CD14-positive monocyte (primary cell): ENCODE measurements at regions not wholly inside any gene's neighbourhood (a gene's known extent, or its start where the extent isn't known, plus 50 kb on each side); places are given as distances from the start of the nearest gene placed in this dataset.

Source experiments
- DNase-seq, 3 donors: peaks; one replicate each; pipeline ENCODE4 v3.0.0-alpha.2; 2011 to 2022
- H2AFZ ChIP-seq: 2 replicates; pipeline ENCODE4 v1.6.0; 2012; ENCODE audit warnings: mild to moderate bottlenecking, low read depth, low read length, inconsistent platforms; ENCODE audit not compliant: insufficient read depth, poor library complexity, severe bottlenecking
- H3K27ac ChIP-seq, 2 donors: 1 replicate in 1 of 2; 2 replicates in 1 of 2; pipeline ENCODE4 v1.5.1; 2012 to 2013; ENCODE audit warnings: low read length in 2 of 2, control low read depth in 1 of 2, inconsistent platforms in 1 of 2, low read depth in 1 of 2, mild to moderate bottlenecking in 1 of 2
- H3K27me3 ChIP-seq, 2 donors: one replicate each; pipeline versions ENCODE4 v1.6.0 to v1.6.1; 2011 to 2013; ENCODE audit warnings: low read length in 2 of 2; ENCODE audit not compliant: control insufficient read depth in 2 of 2, insufficient read depth in 2 of 2
- H3K36me3 ChIP-seq, 2 donors: replicated peaks in 1 of 2; 1 replicate in 1 of 2; 2 replicates in 1 of 2; pipeline versions ENCODE4 v1.5.1 to v1.6.1; 2012 to 2013; ENCODE audit warnings: low read length in 2 of 2, control low read depth in 1 of 2, inconsistent platforms in 1 of 2, mild to moderate bottlenecking in 1 of 2; ENCODE audit not compliant: insufficient read depth in 2 of 2, control insufficient read depth in 1 of 2
- H3K4me1 ChIP-seq, 2 donors: 1 replicate in 1 of 2; 2 replicates in 1 of 2; pipeline versions ENCODE4 v1.5.1 to v1.6.1; 2012 to 2013; ENCODE audit warnings: low read length in 2 of 2, control low read depth in 1 of 2, inconsistent platforms in 1 of 2, mild to moderate bottlenecking in 1 of 2, moderate library complexity in 1 of 2; ENCODE audit not compliant: insufficient read depth in 2 of 2, control insufficient read depth in 1 of 2
- H3K4me2 ChIP-seq: replicated peaks from 2 replicates; pipeline ENCODE3; 2012; ENCODE audit warnings: low read length, moderate library complexity, mild to moderate bottlenecking; ENCODE audit not compliant: poor library complexity, severe bottlenecking; ENCODE audit errors: extremely low read depth
- H3K4me3 ChIP-seq, 3 experiments: fragments of 200-600 bp in 1 of 3; sonication (generic) in 1 of 3; replicated peaks in 1 of 3; 1 replicate in 2 of 3; 2 replicates in 1 of 3; pipeline ENCODE4 v1.5.1; 2011 to 2013; ENCODE audit warnings: low read length in 3 of 3, mild to moderate bottlenecking in 3 of 3, control low read depth in 2 of 3, low read depth in 2 of 3, inconsistent platforms in 1 of 3, moderate library complexity in 1 of 3
- H3K79me2 ChIP-seq: 2 replicates; pipeline ENCODE4 v1.6.0; 2012; ENCODE audit warnings: mild to moderate bottlenecking, control low read depth, inconsistent platforms, low read length, moderate library complexity; ENCODE audit not compliant: insufficient read depth
- H3K9ac ChIP-seq: 2 replicates; pipeline ENCODE4 v1.6.0; 2017; ENCODE audit warnings: low read length, mild to moderate bottlenecking; ENCODE audit not compliant: insufficient read depth, poor library complexity, severe bottlenecking
- H3K9me3 ChIP-seq, 2 donors: replicated peaks in 1 of 2; 1 replicate in 1 of 2; 2 replicates in 1 of 2; pipeline versions ENCODE4 v1.5.1 to v1.6.1; 2012 to 2013; ENCODE audit warnings: low read length in 2 of 2, control low read depth in 1 of 2; ENCODE audit not compliant: control insufficient read depth in 1 of 2, insufficient read depth in 1 of 2
- H4K20me1 ChIP-seq: 2 replicates; pipeline ENCODE4 v1.6.0; 2012; ENCODE audit warnings: mild to moderate bottlenecking, low read length, control low read depth, moderate library complexity; ENCODE audit not compliant: insufficient read depth
- H3K27ac Mint-ChIP-seq, 7 donors: one replicate each; pipeline ENCODE4 v1.8.0; 2020; ENCODE audit warnings: mild to moderate bottlenecking in 7 of 7, mixed read lengths in 7 of 7, moderate library complexity in 6 of 7, inconsistent platforms in 2 of 7
- H3K27me3 Mint-ChIP-seq, 3 donors: one replicate each; pipeline ENCODE4 v1.8.0; 2021 to 2022; ENCODE audit warnings: low read depth in 3 of 3, mild to moderate bottlenecking in 3 of 3, mixed read lengths in 3 of 3, moderate library complexity in 3 of 3, inconsistent platforms in 1 of 3
- H3K36me3 Mint-ChIP-seq, 2 donors: one replicate each; pipeline ENCODE4 v1.8.0; 2020; ENCODE audit warnings: mixed read lengths in 2 of 2, inconsistent platforms in 1 of 2, mild to moderate bottlenecking in 1 of 2
- H3K4me1 Mint-ChIP-seq: one replicate; pipeline ENCODE4 v1.8.0; 2020; ENCODE audit warnings: mild to moderate bottlenecking, mixed read lengths
- H3K4me3 Mint-ChIP-seq, 2 donors: one replicate each; pipeline ENCODE4 v1.8.0; 2020; ENCODE audit warnings: mild to moderate bottlenecking in 2 of 2, mixed read lengths in 2 of 2, moderate library complexity in 1 of 2
- H3K9me3 Mint-ChIP-seq, 7 donors: one replicate each; pipeline ENCODE4 v1.8.0; 2020 to 2022; ENCODE audit warnings: mixed read lengths in 7 of 7, mild to moderate bottlenecking in 6 of 7, moderate library complexity in 6 of 7, inconsistent platforms in 2 of 7
- CTCF ChIP-seq: fragments of 200-600 bp; IDR thresholded peaks from one replicate; pipeline ENCODE4 v1.8.0; 2022; ENCODE audit warnings: antibody characterized with exemption, mild to moderate bottlenecking
- WGBS: methylation state at CpG from one replicate; pipeline ENCODE4 v1.1.5; 2013; ENCODE audit warnings: missing lambda C conversion rate; ENCODE audit not compliant: insufficient coverage; 5-methylcytosine and 5-hydroxymethylcytosine counted together
- intact Hi-C, 2 donors: fragments of 100-400 bp; cut with micrococcal nuclease; formaldehyde crosslinking; loops; one replicate each; pipeline versions ENCODE4 v1.15.0 to v1.15.1; 2023

GRCh38 chrX:39817754-39818470 lies 279.8 kb downstream of the BCOR start:
- Mint-ChIP-seq H3K36me3 (no peaks in the 10 kb centered on the region), H3K27me3 (peaks cover 15 to 51% (median 44%) of the 10 kb centered on the region in 3 donors), H3K4me1 (peaks cover 15% of the 10 kb centered on the region), H3K27ac (peak overlapping the region in 1 of 7 donors; percentile 1), H3K4me3 (peak overlapping the region in 1 of 2 donors; percentile 26), H3K9me3 (peaks cover 0 to 21% (median 10%) of the 10 kb centered on the region in 7 donors)
- Histone ChIP-seq H3K4me1 (peaks cover 14 to 22% of the 10 kb centered on the region in 2 donors), H3K79me2 (no peaks in the 10 kb centered on the region), H3K4me2 (no peak overlapping the region), H4K20me1 (no peaks in the 10 kb centered on the region), H3K27me3 (peaks cover 25 to 29% of the 10 kb centered on the region in 2 donors), H2AFZ (no peak overlapping the region), H3K4me3 (no peak overlapping the region), H3K9me3 (no peaks in the 10 kb centered on the region), H3K36me3 (no peaks in the 10 kb centered on the region), H3K27ac (no peak overlapping the region), H3K9ac (no peak overlapping the region)
- TF ChIP-seq CTCF: no peak
- intact Hi-C loops: no loop called here
- WGBS: 100% methylated on average over 4 of the region's 12 CpGs
- no peak for DNase-seq

GRCh38 chrX:39818750-39819149 lies 279.0 kb downstream of the BCOR start:
- Histone ChIP-seq H3K4me3 (no peak overlapping the region), H3K9ac (no peak overlapping the region), H3K4me2 (no peak overlapping the region), H3K27ac (no peak overlapping the region), H3K36me3 (no peaks in the 10 kb centered on the region), H4K20me1 (no peaks in the 10 kb centered on the region), H3K27me3 (peaks cover 25 to 29% of the 10 kb centered on the region in 2 donors), H2AFZ (no peak overlapping the region), H3K79me2 (no peaks in the 10 kb centered on the region), H3K9me3 (peaks cover 0 to 8% of the 10 kb centered on the region in 2 donors), H3K4me1 (peaks cover 14 to 22% of the 10 kb centered on the region in 2 donors)
- H3K4me3 Mint-ChIP-seq: no peak overlapping the region
- no peak for TF ChIP-seq CTCF
- H3K27ac Mint-ChIP-seq: no peak overlapping the region
- intact Hi-C loops: no loop called here
- H3K9me3 Mint-ChIP-seq: peaks cover 0 to 27% (median 10%) of the 10 kb centered on the region in 7 donors
- no peak for DNase-seq
- no peaks in the 10 kb centered on the region for H3K36me3 Mint-ChIP-seq
- peaks cover 18 to 57% (median 44%) of the 10 kb centered on the region in 3 donors for H3K27me3 Mint-ChIP-seq
- WGBS: no CpG with 5 or more reads among the region's 7 CpGs
- peaks cover 18% of the 10 kb centered on the region for H3K4me1 Mint-ChIP-seq
